ENCODE measurements at regions not wholly inside any gene's neighbourhood (a gene's known extent, or its start where the extent isn't known, plus 50 kb on each side); places are given as distances from the start of the nearest gene placed in this dataset.
"Not testable (repeated sequence)": the region's sequence is repeated elsewhere in the genome, so short reads cannot be mapped to it uniquely, and the experiment has no call there.

- no peak for DNase-seq (ENCODE audit: low spot score)
- no peak overlapping the region for H3K27ac ChIP-seq
Measured at GRCh38 chr2:176879426-176879995, 333.1 kb upstream of the HNRNPA3 start.

GRCh38 chr2:176882045-176882444 is 330.5 kb upstream of the HNRNPA3 start:
- CTCF ChIA-PET = interaction anchor here (0.6 kb wide), 1 partner anchor 46 kb away, joined by 4 read pairs; no protein-coding TSS in a partner anchor
- POLR2A ChIA-PET (ENCODE audit: low non-redundant PET); H3K27ac ChIP-seq; DNase-seq (ENCODE audit: low spot score): not testable (repeated sequence)

More at GRCh38 chr2:176879426-176879995, 333.1 kb upstream of the HNRNPA3 start:
- ChIA-PET POLR2A (ENCODE audit: low non-redundant PET) (no interaction called here), CTCF (interaction anchor here (0.6 kb wide), 1 partner anchor 50 kb away, joined by 3 read pairs; no protein-coding TSS in a partner anchor)
- TF ChIP-seq CTCF (conservative IDR thresholded peaks at IDR 0.05; ENCODE audit: low read depth) = no peak

- POLR2A ChIA-PET (ENCODE audit: low non-redundant PET) = no interaction called here
- TF ChIP-seq CTCF (conservative IDR thresholded peaks at IDR 0.05; ENCODE audit: low read depth) = no peak
- CTCF ChIA-PET = interaction anchor here (0.6 kb wide), 2 partner anchors 31 to 100 kb away, joined by 4 to 5 read pairs; no protein-coding TSS in a partner anchor
- no peak for DNase-seq (ENCODE audit: low spot score)
- no peak overlapping the region for H3K27ac ChIP-seq
Measured at GRCh38 chr2:176885001-176885643, 327.5 kb upstream of the HNRNPA3 start.

- peak; percentile 6 for DNase-seq (ENCODE audit: low spot score)
- ChIA-PET CTCF (interaction anchor here (0.6 kb wide), 1 partner anchor 100 kb away, joined by 5 read pairs; no protein-coding TSS in a partner anchor), POLR2A (ENCODE audit: low non-redundant PET) (no interaction called here)
- no peak for TF ChIP-seq CTCF (conservative IDR thresholded peaks at IDR 0.05; ENCODE audit: low read depth)
- H3K27ac ChIP-seq = no peak overlapping the region
Measured at GRCh38 chr2:176885661-176886060, 326.9 kb upstream of the HNRNPA3 start.

- TF ChIP-seq CTCF (conservative IDR thresholded peaks at IDR 0.05; ENCODE audit: low read depth) = no peak
- DNase-seq (ENCODE audit: low spot score) = no peak
- no peak overlapping the region for H3K27ac ChIP-seq
- ChIA-PET CTCF (no interaction called here), POLR2A (ENCODE audit: low non-redundant PET) (no interaction called here)
Measured at GRCh38 chr2:176891105-176891504, 321.5 kb upstream of the HNRNPA3 start.

- ChIA-PET POLR2A (ENCODE audit: low non-redundant PET) (no interaction called here), CTCF (no interaction called here)
- H3K27ac ChIP-seq = no peak overlapping the region
- DNase-seq (ENCODE audit: low spot score) = no peak
- no peak for TF ChIP-seq CTCF (conservative IDR thresholded peaks at IDR 0.05; ENCODE audit: low read depth)
Measured at GRCh38 chr2:176891857-176892256, 320.7 kb upstream of the HNRNPA3 start.

GRCh38 chr2:176892676-176893226 is 319.8 kb upstream of the HNRNPA3 start:
- POLR2A ChIA-PET (ENCODE audit: low non-redundant PET) = no interaction called here
- H3K27ac ChIP-seq = no peak overlapping the region
- CTCF ChIA-PET = no interaction called here
- no peak for TF ChIP-seq CTCF (conservative IDR thresholded peaks at IDR 0.05; ENCODE audit: low read depth)
- no peak for DNase-seq (ENCODE audit: low spot score)

Measured in RWPE1 (cell line).